Lung (tissue), 11 donors: ENCODE measurements at regions not wholly inside any gene's neighbourhood (a gene's known extent, or its start where the extent isn't known, plus 50 kb on each side); places are given as distances from the start of the nearest gene placed in this dataset.

Experiments
- ATAC-seq: fragments of 200-7000 bp; cut with Tn5 transposase; one replicate; pipeline ENCODE4 v1.9.1; 2020; ENCODE audit warnings: moderate number of reproducible peaks; ENCODE audit not compliant: insufficient read depth, low FRiP score
- DNase-seq, 3 donors: peaks; one replicate each; pipeline ENCODE4 v3.0.0-alpha.2; 2013 to 2017
- H3K27ac ChIP-seq, 2 donors: one replicate each; pipeline ENCODE4 v1.5.1; 2013; ENCODE audit warnings: mild to moderate bottlenecking in 2 of 2, moderate library complexity in 2 of 2, control low read depth in 1 of 2, inconsistent platforms in 1 of 2, low read depth in 1 of 2, low read length in 1 of 2
- H3K27me3 ChIP-seq, 3 donors: one replicate each; pipeline ENCODE4 v1.5.1; 2013; ENCODE audit warnings: low read length in 2 of 3; ENCODE audit not compliant: control insufficient read depth in 3 of 3, insufficient read depth in 3 of 3
- H3K36me3 ChIP-seq, 4 donors: one replicate each; pipeline ENCODE4 v1.5.1; 2013; ENCODE audit warnings: low read length in 4 of 4, mild to moderate bottlenecking in 1 of 4, moderate library complexity in 1 of 4; ENCODE audit not compliant: control insufficient read depth in 4 of 4, insufficient read depth in 4 of 4
- H3K4me1 ChIP-seq, 5 donors: one replicate each; pipeline ENCODE4 v1.5.1; 2013; ENCODE audit warnings: low read length in 5 of 5, mild to moderate bottlenecking in 2 of 5, moderate library complexity in 1 of 5; ENCODE audit not compliant: control insufficient read depth in 5 of 5, insufficient read depth in 5 of 5
- H3K4me3 ChIP-seq: one replicate; pipeline ENCODE4 v1.5.1; 2013; ENCODE audit warnings: mild to moderate bottlenecking, control low read depth, moderate library complexity
- H3K9ac ChIP-seq, 2 donors: one replicate each; pipeline ENCODE4 v1.5.1; 2013; ENCODE audit warnings: low read length in 2 of 2, control low read depth in 1 of 2; ENCODE audit not compliant: insufficient read depth in 1 of 2
- H3K9me3 ChIP-seq, 4 donors: one replicate each; pipeline ENCODE4 v1.5.1; 2013; ENCODE audit warnings: low read length in 3 of 4, mild to moderate bottlenecking in 1 of 4, moderate library complexity in 1 of 4; ENCODE audit not compliant: control insufficient read depth in 4 of 4, insufficient read depth in 3 of 4
- WGBS, 2 donors: extraction: QIAGEN DNeasy Blood & Tissue Kit; methylation state at CpG; one replicate each; pipeline ENCODE4 v1.1.7; 2013; 5-methylcytosine and 5-hydroxymethylcytosine counted together
- TF ChIP-seq, protein P1 (sequence below): IDR thresholded peaks from 2 replicates; pipeline ENCODE4 v1.5.1; 2012; ENCODE audit warnings: mild to moderate bottlenecking; ENCODE audit errors: control extremely low read depth, extremely low read depth
- donor health status: control.
- donor health status: control.
- donor health status: Bipolar disorder and iron deficiency.
- donor health status: healthy.
- donor health status: DM: yes; HTN: yes; CAD: no.

DNA sequence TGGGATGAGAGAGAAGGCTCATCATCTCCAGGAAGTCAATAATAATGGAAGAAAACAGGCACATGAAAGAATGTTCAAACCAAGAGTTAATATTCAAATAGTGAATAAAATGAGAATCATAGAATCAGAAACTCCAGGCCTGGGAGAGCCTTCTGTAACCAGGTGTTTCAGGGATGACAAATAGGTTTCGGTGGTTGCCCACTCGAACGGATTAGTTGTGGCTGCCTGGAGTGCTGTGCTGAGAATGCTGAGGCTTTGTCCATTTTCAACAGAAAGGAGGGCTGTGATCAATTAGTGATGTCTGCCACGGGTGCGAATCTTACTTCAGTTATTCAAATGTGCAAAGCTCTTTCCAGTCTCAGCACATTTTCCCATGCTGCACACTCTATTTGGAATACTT, 227.3 kb downstream of the INSIG2 start:
- no peak overlapping the region for H3K4me3 ChIP-seq
- DNase-seq (no peak), ATAC-seq (no peak)
- H3K36me3 ChIP-seq, result no peaks in the 10 kb centered on the region
- H3K27ac ChIP-seq, result no peak overlapping the region
- TF ChIP-seq, protein P1, sequence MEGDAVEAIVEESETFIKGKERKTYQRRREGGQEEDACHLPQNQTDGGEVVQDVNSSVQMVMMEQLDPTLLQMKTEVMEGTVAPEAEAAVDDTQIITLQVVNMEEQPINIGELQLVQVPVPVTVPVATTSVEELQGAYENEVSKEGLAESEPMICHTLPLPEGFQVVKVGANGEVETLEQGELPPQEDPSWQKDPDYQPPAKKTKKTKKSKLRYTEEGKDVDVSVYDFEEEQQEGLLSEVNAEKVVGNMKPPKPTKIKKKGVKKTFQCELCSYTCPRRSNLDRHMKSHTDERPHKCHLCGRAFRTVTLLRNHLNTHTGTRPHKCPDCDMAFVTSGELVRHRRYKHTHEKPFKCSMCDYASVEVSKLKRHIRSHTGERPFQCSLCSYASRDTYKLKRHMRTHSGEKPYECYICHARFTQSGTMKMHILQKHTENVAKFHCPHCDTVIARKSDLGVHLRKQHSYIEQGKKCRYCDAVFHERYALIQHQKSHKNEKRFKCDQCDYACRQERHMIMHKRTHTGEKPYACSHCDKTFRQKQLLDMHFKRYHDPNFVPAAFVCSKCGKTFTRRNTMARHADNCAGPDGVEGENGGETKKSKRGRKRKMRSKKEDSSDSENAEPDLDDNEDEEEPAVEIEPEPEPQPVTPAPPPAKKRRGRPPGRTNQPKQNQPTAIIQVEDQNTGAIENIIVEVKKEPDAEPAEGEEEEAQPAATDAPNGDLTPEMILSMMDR, result no peak
- 84 to 88% methylated on average over 5 of the region's 5 CpGs for WGBS, 2 donors
- no peak overlapping the region for H3K9ac ChIP-seq
- peaks cover 0 to 3% (median 0%) of the 10 kb centered on the region in 5 donors for H3K4me1 ChIP-seq
- H3K9me3 ChIP-seq, result peaks cover 0 to 1% (median 0%) of the 10 kb centered on the region in 4 donors
- no peaks in the 10 kb centered on the region for H3K27me3 ChIP-seq

GRCh38 chr2:118312969-118313756, 224.9 kb downstream of the INSIG2 start:
- H3K4me1 ChIP-seq, result peaks cover 0 to 5% (median 0%) of the 10 kb centered on the region in 5 donors
- no peak for ATAC-seq
- H3K4me3 ChIP-seq, result no peak overlapping the region
- H3K27me3 ChIP-seq, result peaks cover 0 to 2% (median 2%) of the 10 kb centered on the region in 3 donors
- WGBS, 2 donors, result 30 to 34% methylated on average over 4 of the region's 4 CpGs
- TF ChIP-seq, protein P1, result no peak
- no peaks in the 10 kb centered on the region for H3K36me3 ChIP-seq
- H3K27ac ChIP-seq, result no peak overlapping the region
- no peak overlapping the region for H3K9ac ChIP-seq
- DNase-seq, result no peak
- peaks cover 0 to 3% (median 2%) of the 10 kb centered on the region in 4 donors for H3K9me3 ChIP-seq

GRCh38 chr2:118310681-118311429, 222.6 kb downstream of the INSIG2 start:
- H3K4me3 ChIP-seq, result no peak overlapping the region
- peaks cover 0 to 3% (median 2%) of the 10 kb centered on the region in 4 donors for H3K9me3 ChIP-seq
- no peak overlapping the region for H3K27ac ChIP-seq
- H3K4me1 ChIP-seq, result peaks cover 0 to 5% (median 0%) of the 10 kb centered on the region in 5 donors
- peaks cover 3 to 10% (median 5%) of the 10 kb centered on the region in 3 donors for H3K27me3 ChIP-seq
- no peaks in the 10 kb centered on the region for H3K36me3 ChIP-seq
- no peak for ATAC-seq
- TF ChIP-seq, protein P1, result no peak
- WGBS, 2 donors, result 27 to 38% methylated on average over 20 of the region's 20 CpGs
- H3K9ac ChIP-seq, result peak overlapping the region in 1 of 2 donors; percentile 60
- DNase-seq, result peak; percentile 22 to 29 (median 25)
